BE2C (cell line): ENCODE measurements at regions not wholly inside any gene's neighbourhood (a gene's known extent, or its start where the extent isn't known, plus 50 kb on each side); places are given as distances from the start of the nearest gene placed in this dataset.

Experiments
- DNase-seq: peaks from one replicate; pipeline ENCODE4 v3.0.0-alpha.2; 2020
- H3K27me3 ChIP-seq: fragments of 250-450 bp; sonication (Bioruptor Pico); 2 replicates; pipeline ENCODE4 v1.5.1; 2020; ENCODE audit warnings: mild to moderate bottlenecking
- H3K36me3 ChIP-seq: fragments of 250-450 bp; sonication (Bioruptor Pico); 2 replicates; pipeline ENCODE4 v1.5.1; 2020; ENCODE audit warnings: mild to moderate bottlenecking
- H3K4me1 ChIP-seq: fragments of 250-450 bp; sonication (Bioruptor Pico); 2 replicates; pipeline ENCODE4 v1.5.1; 2020
- H3K4me3 ChIP-seq: 2 replicates; pipeline ENCODE4 v1.5.1; 2011; ENCODE audit warnings: low read depth, low read length
- H3K9me3 ChIP-seq: fragments of 250-450 bp; sonication (Bioruptor Pico); 2 replicates; pipeline ENCODE4 v1.5.1; 2020
- CTCF ChIP-seq: IDR thresholded peaks from 2 replicates; pipeline ENCODE4 v1.5.1; 2012; ENCODE audit warnings: mild to moderate bottlenecking, low read depth, low read length

- TF ChIP-seq CTCF: no peak
- no peaks in the 10 kb centered on the region for H3K36me3 ChIP-seq
- no peak for DNase-seq
- 0 out of 2 replicates have a peak, but pooled peaks cover 6% of the 10 kb centered on the region for H3K27me3 ChIP-seq
- no peaks in the 10 kb centered on the region for H3K9me3 ChIP-seq
- H3K4me3 ChIP-seq: no peak overlapping the region
- no peaks in the 10 kb centered on the region for H3K4me1 ChIP-seq
Measured at GRCh38 chr5:135642488-135642870, 63.7 kb upstream of the CXCL14 start.

- H3K4me1 ChIP-seq: no peaks in the 10 kb centered on the region
- no peak overlapping the region for H3K4me3 ChIP-seq
- TF ChIP-seq CTCF: no peak
- 0 out of 2 replicates have a peak, but pooled peaks cover 6% of the 10 kb centered on the region for H3K27me3 ChIP-seq
- DNase-seq: no peak
- H3K9me3 ChIP-seq: no peaks in the 10 kb centered on the region
- H3K36me3 ChIP-seq: no peaks in the 10 kb centered on the region
Measured at GRCh38 chr5:135641734-135642487, 63.1 kb upstream of the CXCL14 start.

DNA sequence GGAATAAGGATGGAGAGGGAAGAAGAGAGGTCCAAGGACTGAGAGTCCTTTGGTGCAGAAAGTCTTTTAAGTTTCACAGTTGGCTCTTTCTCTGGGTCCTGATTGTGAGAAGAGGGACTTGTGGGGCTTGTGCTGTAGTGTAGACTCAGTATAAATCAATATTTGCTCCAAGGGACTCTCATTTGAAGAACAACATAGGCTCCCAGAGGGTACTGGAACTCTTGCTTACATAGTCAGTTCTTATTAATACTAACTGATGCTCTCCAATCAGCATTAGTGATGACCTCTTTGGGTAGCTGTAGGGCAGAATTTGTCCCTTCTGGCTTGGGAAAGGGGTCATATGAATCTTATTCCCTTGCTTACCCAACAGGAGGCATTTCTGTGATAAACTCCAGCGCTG, 62.5 kb upstream of the CXCL14 start:
- H3K9me3 ChIP-seq: no peaks in the 10 kb centered on the region
- 0 out of 2 replicates have a peak, but pooled peaks cover 6% of the 10 kb centered on the region for H3K27me3 ChIP-seq
- H3K4me1 ChIP-seq: no peaks in the 10 kb centered on the region
- H3K4me3 ChIP-seq: no peak overlapping the region
- TF ChIP-seq CTCF: no peak
- no peaks in the 10 kb centered on the region for H3K36me3 ChIP-seq
- no peak for DNase-seq

- Histone ChIP-seq H3K36me3 (no peaks in the 10 kb centered on the region), H3K27me3 (0 out of 2 replicates have a peak, but pooled peaks cover 6% of the 10 kb centered on the region), H3K9me3 (no peaks in the 10 kb centered on the region), H3K4me1 (no peaks in the 10 kb centered on the region), H3K4me3 (no peak overlapping the region)
- no peak for DNase-seq
- TF ChIP-seq CTCF: no peak
Measured at GRCh38 chr5:135635451-135635850, 56.7 kb upstream of the CXCL14 start.

DNA sequence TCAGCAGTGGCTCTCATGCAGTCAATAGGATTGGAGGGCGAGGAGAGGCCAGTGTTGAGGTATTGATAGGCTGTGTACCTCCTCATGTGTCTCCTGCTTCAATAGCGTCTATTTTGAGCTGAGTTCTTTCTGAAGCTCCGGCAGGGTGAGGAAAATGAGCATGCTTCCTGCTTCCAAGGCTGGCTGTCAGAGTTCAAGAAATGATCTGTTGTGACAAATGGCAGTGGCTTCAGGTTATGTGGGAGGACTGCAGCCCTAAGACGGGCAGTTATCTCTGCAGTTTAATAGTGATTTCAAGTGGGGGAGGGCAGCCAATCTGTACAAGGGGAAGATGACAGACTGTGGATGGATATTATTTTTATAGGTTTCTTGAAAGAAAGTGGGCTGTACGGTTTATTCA, 54.0 kb upstream of the CXCL14 start:
- H3K36me3 ChIP-seq: no peaks in the 10 kb centered on the region
- DNase-seq: no peak

More for the DNA sequence above, 54.0 kb upstream of the CXCL14 start:
- Histone ChIP-seq H3K27me3 (no peaks in the 10 kb centered on the region), H3K4me1 (no peaks in the 10 kb centered on the region), H3K9me3 (no peaks in the 10 kb centered on the region), H3K4me3 (no peak overlapping the region)
- TF ChIP-seq CTCF: no peak
